ENCODE measurements at regions not wholly inside any gene's neighbourhood (a gene's known extent, or its start where the extent isn't known, plus 50 kb on each side); places are given as distances from the start of the nearest gene placed in this dataset.

DNA sequence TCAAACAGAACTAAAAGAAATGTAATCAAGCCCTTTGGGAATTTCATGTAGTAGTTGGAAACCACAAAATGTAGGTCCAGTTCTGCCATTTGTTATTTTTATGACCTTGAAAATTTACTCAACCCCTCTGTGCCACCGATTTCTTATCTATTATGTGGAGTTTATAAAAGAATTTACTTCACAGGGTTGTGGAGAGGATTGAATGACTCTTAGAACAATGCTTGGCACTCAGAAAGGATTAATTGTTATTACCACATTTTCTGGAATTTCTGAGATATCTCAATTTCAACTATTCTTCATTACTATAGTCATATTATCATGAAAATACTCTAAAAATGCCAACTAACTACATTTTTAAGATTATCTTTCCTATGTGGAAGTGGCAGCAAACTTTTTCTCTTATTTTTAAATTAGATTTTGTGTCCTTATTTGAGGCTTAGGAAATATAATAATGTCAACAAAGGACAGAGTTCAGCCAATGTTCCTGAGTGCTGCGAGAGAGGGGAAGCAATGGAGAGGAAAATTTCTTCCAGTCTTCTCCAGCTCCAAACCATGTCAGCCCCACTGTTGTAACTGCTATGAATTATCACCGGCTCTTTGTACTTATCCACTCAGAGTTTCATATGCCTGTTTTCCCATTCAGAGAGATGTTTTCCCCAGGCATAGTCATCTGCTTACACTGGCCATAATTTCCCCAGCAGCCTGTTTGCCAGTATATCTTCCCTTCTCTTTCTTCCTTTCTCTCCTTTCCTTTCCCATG, 525.6 kb downstream of the SPATA31D1 start:
- TF ChIP-seq, protein P1, sequence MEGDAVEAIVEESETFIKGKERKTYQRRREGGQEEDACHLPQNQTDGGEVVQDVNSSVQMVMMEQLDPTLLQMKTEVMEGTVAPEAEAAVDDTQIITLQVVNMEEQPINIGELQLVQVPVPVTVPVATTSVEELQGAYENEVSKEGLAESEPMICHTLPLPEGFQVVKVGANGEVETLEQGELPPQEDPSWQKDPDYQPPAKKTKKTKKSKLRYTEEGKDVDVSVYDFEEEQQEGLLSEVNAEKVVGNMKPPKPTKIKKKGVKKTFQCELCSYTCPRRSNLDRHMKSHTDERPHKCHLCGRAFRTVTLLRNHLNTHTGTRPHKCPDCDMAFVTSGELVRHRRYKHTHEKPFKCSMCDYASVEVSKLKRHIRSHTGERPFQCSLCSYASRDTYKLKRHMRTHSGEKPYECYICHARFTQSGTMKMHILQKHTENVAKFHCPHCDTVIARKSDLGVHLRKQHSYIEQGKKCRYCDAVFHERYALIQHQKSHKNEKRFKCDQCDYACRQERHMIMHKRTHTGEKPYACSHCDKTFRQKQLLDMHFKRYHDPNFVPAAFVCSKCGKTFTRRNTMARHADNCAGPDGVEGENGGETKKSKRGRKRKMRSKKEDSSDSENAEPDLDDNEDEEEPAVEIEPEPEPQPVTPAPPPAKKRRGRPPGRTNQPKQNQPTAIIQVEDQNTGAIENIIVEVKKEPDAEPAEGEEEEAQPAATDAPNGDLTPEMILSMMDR (IDR thresholded peaks at IDR 0.05; ENCODE audit: insufficient read depth, low read depth, low read length, missing control alignments) = no peak
- DNase-seq (ENCODE audit: low read depth) = no peak
- H3K4me3 ChIP-seq (ENCODE audit: low read length) = no peak overlapping the region

DNA sequence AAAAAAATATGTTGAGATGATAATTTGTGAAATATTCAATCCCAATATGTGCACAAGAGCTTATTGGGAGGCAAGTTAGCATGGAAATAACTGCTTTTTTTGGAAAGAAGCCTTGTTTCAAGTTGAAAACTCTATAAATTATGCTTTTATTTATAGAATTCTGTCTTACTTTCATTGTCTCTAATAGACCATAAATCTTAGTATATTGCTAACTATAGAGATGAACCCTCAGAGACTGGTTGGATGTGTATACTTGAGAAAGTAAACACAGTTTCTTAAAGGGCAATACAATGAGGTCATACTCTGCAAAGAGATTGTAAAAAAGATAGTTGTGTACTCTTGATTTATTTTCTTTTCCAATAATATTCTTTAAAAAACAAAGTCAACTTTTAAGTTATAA, 530.3 kb downstream of the SPATA31D1 start:
- TF ChIP-seq, protein P1 (IDR thresholded peaks at IDR 0.05; ENCODE audit: insufficient read depth, low read depth, low read length, missing control alignments) = no peak
- no peak for DNase-seq (ENCODE audit: low read depth)
- no peak overlapping the region for H3K4me3 ChIP-seq (ENCODE audit: low read length)

DNA sequence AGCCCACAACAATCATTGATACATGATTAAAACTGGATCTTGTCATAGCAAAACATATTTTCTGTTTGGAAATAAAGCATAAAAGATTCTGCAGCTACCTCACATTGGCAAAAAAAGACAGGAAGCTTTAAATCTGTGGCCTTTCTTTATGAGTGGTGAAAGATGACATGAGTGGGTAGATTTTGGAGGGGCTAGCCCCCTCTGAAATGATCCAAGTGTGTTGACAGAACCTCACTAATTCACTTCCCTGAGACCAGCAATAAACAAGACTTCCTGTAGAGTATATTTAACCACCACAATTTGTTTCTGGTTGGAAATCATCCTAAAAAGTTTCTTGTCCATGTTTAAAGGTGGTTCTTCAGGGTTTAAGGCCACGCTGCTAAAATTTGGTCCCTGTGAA, 530.8 kb downstream of the SPATA31D1 start:
- H3K4me3 ChIP-seq (ENCODE audit: low read length) = no peak overlapping the region
- no peak for DNase-seq (ENCODE audit: low read depth)
- TF ChIP-seq, protein P1 (IDR thresholded peaks at IDR 0.05; ENCODE audit: insufficient read depth, low read depth, low read length, missing control alignments) = no peak

DNA sequence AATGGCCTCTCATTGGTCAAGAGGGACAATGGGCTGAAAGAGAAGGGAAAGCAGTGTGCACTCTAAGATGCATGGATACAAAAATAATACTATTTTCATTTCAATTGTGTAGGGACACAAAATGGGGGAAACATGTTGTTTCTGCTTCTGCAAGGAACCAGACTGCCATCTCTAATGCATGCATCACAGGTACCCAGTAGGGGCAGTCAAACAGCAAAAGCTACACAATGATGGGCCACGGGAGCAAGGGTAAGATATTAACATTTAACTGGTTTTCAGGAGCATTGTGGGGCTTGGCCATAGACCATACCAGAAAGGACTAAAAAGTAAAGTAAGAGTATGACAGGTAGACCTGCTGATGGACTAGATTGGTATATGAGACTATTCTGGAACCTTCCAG, 535.8 kb downstream of the SPATA31D1 start:
- H3K4me3 ChIP-seq (ENCODE audit: low read length) = no peak overlapping the region
- DNase-seq (ENCODE audit: low read depth) = no peak
- TF ChIP-seq, protein P1 (IDR thresholded peaks at IDR 0.05; ENCODE audit: insufficient read depth, low read depth, low read length, missing control alignments) = no peak

DNA sequence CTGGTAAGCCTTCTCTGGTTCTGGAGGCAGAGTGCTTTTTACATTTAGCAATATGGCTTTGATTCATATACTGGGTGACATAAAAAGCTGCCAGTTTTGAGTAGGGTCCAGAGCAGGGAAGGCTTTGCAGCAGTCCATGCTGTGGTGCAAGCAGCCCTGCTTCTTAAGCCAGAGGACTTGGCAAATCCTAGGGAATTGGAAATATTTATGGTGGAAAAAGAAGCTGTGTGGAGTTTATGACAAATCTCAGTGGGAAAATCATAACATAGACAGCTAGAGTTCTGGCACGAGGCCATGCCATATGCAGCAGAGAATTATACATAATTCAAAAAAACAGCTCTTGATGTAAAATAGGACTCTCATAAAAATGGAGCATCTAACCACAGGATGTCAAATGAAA, 536.4 kb downstream of the RASEF start:
- DNase-seq (ENCODE audit: low read depth) = no peak

DNA sequence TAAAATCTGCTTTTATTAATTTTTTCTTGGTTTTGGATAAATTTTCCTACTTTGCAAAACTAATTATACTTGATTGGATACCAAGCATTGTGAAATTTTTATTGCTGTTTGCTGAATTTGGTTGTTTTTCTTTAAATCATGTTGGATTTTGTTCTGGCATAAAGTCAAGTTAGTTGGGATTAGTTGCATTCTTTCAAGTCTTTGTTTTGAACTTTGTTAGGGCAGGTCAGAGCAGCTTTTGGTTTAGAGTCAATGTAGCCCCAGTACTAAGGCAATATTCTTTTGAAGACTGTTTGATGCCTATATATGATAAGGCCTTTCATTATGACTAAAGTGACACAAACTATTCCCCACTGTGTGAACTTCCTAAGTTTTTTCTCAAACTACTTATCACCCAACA, 531.1 kb downstream of the RASEF start:
- no peak overlapping the region for H3K4me3 ChIP-seq (ENCODE audit: low read length)
- DNase-seq (ENCODE audit: low read depth) = peak; percentile 7
- TF ChIP-seq, protein P1 (IDR thresholded peaks at IDR 0.05; ENCODE audit: insufficient read depth, low read depth, low read length, missing control alignments) = no peak

More for the DNA sequence above, 536.4 kb downstream of the RASEF start:
- TF ChIP-seq, protein P1 (IDR thresholded peaks at IDR 0.05; ENCODE audit: insufficient read depth, low read depth, low read length, missing control alignments) = no peak
- H3K4me3 ChIP-seq (ENCODE audit: low read length) = no peak overlapping the region

Measured in epithelial cell of esophagus (primary cell).